ENCODE measurements at regions not wholly inside any gene's neighbourhood (a gene's known extent, or its start where the extent isn't known, plus 50 kb on each side); places are given as distances from the start of the nearest gene placed in this dataset.

DNA sequence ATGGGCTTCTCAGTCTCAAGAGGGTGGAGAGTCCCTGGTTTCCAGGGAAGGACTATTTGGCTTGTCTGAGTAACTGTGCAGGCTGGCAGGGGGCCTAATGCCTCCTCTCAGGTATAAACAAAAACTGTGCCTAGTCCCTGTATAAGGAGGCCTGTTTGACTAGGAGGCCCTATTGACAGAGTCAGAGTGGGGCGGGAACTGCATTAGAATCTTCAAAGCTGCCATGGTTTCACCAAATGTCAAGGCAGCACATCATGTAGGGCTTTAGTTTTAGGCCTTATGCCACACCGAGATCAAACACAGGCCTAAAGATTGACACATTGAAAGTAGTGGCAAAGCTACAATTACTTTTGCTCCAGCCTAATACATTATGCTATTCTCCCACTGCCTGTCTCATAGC is 611.5 kb upstream of the B3GAT1 start:
- TF ChIP-seq, protein P1, sequence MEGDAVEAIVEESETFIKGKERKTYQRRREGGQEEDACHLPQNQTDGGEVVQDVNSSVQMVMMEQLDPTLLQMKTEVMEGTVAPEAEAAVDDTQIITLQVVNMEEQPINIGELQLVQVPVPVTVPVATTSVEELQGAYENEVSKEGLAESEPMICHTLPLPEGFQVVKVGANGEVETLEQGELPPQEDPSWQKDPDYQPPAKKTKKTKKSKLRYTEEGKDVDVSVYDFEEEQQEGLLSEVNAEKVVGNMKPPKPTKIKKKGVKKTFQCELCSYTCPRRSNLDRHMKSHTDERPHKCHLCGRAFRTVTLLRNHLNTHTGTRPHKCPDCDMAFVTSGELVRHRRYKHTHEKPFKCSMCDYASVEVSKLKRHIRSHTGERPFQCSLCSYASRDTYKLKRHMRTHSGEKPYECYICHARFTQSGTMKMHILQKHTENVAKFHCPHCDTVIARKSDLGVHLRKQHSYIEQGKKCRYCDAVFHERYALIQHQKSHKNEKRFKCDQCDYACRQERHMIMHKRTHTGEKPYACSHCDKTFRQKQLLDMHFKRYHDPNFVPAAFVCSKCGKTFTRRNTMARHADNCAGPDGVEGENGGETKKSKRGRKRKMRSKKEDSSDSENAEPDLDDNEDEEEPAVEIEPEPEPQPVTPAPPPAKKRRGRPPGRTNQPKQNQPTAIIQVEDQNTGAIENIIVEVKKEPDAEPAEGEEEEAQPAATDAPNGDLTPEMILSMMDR (IDR thresholded peaks at IDR 0.05; ENCODE audit: low read depth, low read length) = no peak
- no peak for TF ChIP-seq MAX (IDR thresholded peaks at IDR 0.05; ENCODE audit: low read depth, low read length)

Measured in NB4 (cell line).